ENCODE measurements at regions not wholly inside any gene's neighbourhood (a gene's known extent, or its start where the extent isn't known, plus 50 kb on each side); places are given as distances from the start of the nearest gene placed in this dataset.

DNA sequence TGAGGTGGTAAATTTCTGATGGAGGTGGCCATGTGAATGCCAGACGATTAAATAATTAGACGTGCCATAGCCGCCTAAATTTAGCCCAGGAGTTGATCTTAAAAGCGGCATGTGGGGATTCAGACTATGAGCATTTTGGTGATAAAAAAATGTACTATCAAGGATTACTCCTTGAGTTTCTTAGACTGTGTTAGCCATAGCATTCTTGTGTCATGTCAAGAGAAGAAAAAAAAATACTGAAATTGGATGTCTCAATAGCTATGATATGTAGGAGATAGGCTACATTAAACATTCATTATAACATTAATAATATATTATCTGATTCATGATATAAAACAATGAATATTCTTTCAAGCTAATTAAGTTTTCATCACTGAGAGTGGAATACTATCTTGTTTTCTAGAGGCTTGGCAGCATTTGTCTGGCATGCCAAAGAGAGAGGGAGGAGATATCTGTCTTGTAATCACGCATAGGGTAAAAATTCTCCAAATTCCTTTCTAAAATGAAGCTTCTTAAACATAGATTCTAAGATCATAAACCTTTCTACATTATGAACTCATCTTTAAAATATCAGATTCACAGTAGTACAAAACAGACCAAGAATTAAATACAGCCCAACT is 727.0 kb downstream of the C12orf50 start:
- H3K36me3 ChIP-seq (ENCODE audit: control insufficient read depth, insufficient read depth, low read length): no peaks in the 10 kb centered on the region
- H3K9me3 ChIP-seq (ENCODE audit: control insufficient read depth, low read length): no peaks in the 10 kb centered on the region
- H3K4me1 ChIP-seq (ENCODE audit: control insufficient read depth, insufficient read depth, low read length): no peaks in the 10 kb centered on the region
- no peak overlapping the region for H3K27ac ChIP-seq (ENCODE audit: insufficient read depth, low read depth, low read length, poor library complexity, severe bottlenecking)
- no peak overlapping the region for H3K4me3 ChIP-seq (ENCODE audit: insufficient read depth, low read depth, low read length)
- no peaks in the 10 kb centered on the region for H3K27me3 ChIP-seq (ENCODE audit: control insufficient read depth, insufficient read depth, low read length, poor library complexity, severe bottlenecking)
- WGBS, 2 experiments: 96% methylated on average over 4 to 5 of the region's 5 CpGs

DNA sequence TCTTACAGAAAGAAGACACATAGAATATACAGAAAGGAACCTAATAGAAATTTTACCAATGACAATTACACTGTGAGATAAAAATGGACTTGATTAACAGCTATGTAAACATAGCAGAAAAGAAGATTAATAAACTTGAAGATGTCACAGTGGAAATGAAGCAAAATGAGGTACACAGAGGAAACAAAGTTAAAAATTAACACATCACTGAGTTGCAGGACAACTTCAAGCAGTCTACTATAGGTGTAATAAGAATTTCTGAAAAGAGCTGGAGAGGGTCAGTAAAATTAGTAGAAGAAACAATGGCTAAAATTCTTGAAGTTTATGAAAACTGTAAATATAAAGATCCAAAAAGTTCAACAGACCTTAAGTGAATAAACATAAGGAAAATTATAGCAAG is 738.7 kb downstream of the C12orf50 start:
- Histone ChIP-seq H3K27me3 (ENCODE audit: control insufficient read depth, insufficient read depth, low read length, poor library complexity, severe bottlenecking) (no peaks in the 10 kb centered on the region), H3K4me3 (ENCODE audit: insufficient read depth, low read depth, low read length) (no peak overlapping the region), H3K4me1 (ENCODE audit: control insufficient read depth, insufficient read depth, low read length) (no peaks in the 10 kb centered on the region), H3K9me3 (ENCODE audit: control insufficient read depth, low read length) (no peaks in the 10 kb centered on the region), H3K36me3 (ENCODE audit: control insufficient read depth, insufficient read depth, low read length) (no peaks in the 10 kb centered on the region), H3K27ac (ENCODE audit: insufficient read depth, low read depth, low read length, poor library complexity, severe bottlenecking) (no peak overlapping the region)

DNA sequence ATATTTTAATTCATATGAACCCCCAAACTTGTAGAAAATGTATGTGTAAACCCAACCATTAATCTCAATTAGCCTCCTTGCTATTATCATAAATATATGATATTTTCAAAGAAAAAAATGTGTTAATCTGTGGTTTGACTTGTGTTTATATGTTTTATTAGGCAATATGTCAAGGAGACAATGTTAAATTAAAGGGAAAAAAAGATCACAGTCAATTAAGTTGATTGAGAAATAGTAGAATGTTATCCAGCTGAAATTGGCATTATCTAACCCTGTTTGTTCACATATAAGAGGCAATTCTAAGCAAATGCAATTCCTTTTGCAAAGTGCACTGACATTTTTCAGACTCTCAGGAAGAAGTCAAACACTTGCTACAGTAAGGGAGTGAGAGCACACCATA is 745.3 kb downstream of the C12orf50 start:
- Histone ChIP-seq H3K27me3 (ENCODE audit: control insufficient read depth, insufficient read depth, low read length, poor library complexity, severe bottlenecking) (no peaks in the 10 kb centered on the region), H3K27ac (ENCODE audit: insufficient read depth, low read depth, low read length, poor library complexity, severe bottlenecking) (no peak overlapping the region), H3K4me1 (ENCODE audit: control insufficient read depth, insufficient read depth, low read length) (no peaks in the 10 kb centered on the region), H3K36me3 (ENCODE audit: control insufficient read depth, insufficient read depth, low read length) (no peaks in the 10 kb centered on the region), H3K4me3 (ENCODE audit: insufficient read depth, low read depth, low read length) (no peak overlapping the region), H3K9me3 (ENCODE audit: control insufficient read depth, low read length) (no peaks in the 10 kb centered on the region)

DNA sequence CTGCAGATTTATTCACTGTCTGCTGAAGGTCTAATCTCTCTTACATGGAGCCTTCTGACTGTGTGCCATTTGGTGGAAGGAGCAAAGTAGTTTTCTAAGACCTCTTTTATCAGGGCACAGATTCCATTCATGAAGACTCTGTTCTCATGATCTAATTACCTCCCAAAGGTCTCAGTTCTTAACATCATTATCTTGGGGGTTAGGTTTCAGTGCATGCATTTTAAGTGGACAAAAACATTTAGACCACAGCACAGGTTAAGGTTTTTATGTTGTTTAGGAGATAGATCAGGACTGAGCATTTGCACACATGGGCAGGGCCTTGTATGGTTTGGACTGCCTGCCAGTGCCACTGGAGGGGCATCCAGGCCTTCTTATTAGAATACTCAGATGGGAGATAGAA is 746.1 kb downstream of the C12orf50 start:
- H3K27ac ChIP-seq (ENCODE audit: insufficient read depth, low read depth, low read length, poor library complexity, severe bottlenecking): no peak overlapping the region
- H3K9me3 ChIP-seq (ENCODE audit: control insufficient read depth, low read length): no peaks in the 10 kb centered on the region
- no peak overlapping the region for H3K4me3 ChIP-seq (ENCODE audit: insufficient read depth, low read depth, low read length)
- H3K27me3 ChIP-seq (ENCODE audit: control insufficient read depth, insufficient read depth, low read length, poor library complexity, severe bottlenecking): no peaks in the 10 kb centered on the region
- H3K4me1 ChIP-seq (ENCODE audit: control insufficient read depth, insufficient read depth, low read length): no peaks in the 10 kb centered on the region
- no peaks in the 10 kb centered on the region for H3K36me3 ChIP-seq (ENCODE audit: control insufficient read depth, insufficient read depth, low read length)

DNA sequence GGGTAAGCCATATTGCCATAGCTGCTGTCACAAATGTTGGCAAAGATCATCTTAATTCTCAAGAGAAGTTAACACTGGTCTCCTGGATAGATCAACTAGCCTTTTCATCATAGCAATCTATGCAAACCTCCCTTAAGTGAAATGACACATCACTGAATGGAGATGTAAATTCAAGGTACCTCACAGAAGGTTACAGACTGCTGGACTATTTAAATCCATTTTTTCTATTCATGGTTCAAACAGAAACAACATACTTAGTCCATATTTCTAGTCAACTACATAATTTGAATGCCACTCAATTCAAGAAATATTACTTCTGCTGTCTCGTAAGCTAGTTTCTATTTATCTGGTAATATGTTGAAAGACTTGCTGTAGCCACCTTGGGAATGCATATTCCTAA is 748.3 kb downstream of the C12orf50 start:
- H3K9me3 ChIP-seq (ENCODE audit: control insufficient read depth, low read length): no peaks in the 10 kb centered on the region
- no peaks in the 10 kb centered on the region for H3K4me1 ChIP-seq (ENCODE audit: control insufficient read depth, insufficient read depth, low read length)
- no peaks in the 10 kb centered on the region for H3K27me3 ChIP-seq (ENCODE audit: control insufficient read depth, insufficient read depth, low read length, poor library complexity, severe bottlenecking)
- no peak overlapping the region for H3K4me3 ChIP-seq (ENCODE audit: insufficient read depth, low read depth, low read length)
- 100% methylated on average over 1 of the region's 1 CpG for WGBS, 2 experiments
- no peaks in the 10 kb centered on the region for H3K36me3 ChIP-seq (ENCODE audit: control insufficient read depth, insufficient read depth, low read length)
- H3K27ac ChIP-seq (ENCODE audit: insufficient read depth, low read depth, low read length, poor library complexity, severe bottlenecking): no peak overlapping the region

DNA sequence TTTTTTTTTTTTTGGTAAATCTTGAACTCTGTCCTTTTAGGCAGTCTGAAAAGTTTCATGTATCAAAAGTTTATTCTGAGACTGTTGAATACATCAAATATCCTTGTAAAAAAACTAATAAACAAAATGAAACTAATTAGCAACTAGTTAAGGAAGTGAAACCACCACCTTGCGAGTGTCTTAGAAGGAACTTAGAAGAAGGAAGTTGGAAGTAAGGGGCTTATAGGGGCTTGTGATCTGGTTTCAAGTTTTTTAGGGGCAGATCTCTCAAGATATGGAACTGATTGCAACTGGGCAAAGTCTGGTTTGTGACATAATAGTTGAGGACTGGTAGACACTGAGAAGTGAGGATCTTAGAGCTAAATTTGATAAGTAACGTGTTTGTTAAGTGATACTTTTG is 748.8 kb downstream of the C12orf50 start:
- H3K9me3 ChIP-seq (ENCODE audit: control insufficient read depth, low read length): no peaks in the 10 kb centered on the region
- no peaks in the 10 kb centered on the region for H3K36me3 ChIP-seq (ENCODE audit: control insufficient read depth, insufficient read depth, low read length)
- 89 to 92% methylated on average over 2 of the region's 2 CpGs for WGBS, 2 experiments

DNA sequence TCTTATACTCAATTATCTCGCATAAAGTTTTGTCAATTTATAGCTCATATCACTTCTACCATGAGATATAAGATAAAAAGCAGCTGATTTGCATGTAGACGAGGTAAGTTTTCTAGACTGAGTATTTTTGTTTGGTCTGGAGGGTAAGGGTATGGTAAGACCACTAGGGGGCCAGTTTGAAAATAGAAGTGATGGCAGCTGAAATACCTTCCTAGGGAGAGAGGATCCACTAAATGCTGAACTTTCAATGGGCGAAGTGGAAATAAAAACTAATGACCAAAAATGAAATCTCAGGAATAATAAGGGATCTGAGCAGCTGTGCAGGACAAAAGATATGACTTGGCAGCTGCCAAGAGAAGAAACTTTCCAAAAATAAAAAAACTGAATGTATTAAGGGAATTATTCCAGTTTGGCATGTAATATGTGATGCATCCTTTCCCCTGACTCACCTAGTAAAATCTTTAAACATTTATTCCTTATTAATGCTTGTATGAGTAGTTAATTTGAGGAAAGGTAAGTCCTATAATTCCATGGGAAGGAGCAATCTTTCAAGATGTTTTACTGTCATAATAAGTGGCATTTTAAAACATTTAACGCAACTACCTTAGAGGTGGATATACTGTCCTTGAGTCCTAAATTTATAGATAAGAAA is 754.5 kb downstream of the C12orf50 start:
- Histone ChIP-seq H3K9me3 (ENCODE audit: control insufficient read depth, low read length) (no peaks in the 10 kb centered on the region), H3K4me3 (ENCODE audit: insufficient read depth, low read depth, low read length) (no peak overlapping the region), H3K27ac (ENCODE audit: insufficient read depth, low read depth, low read length, poor library complexity, severe bottlenecking) (no peak overlapping the region), H3K36me3 (ENCODE audit: control insufficient read depth, insufficient read depth, low read length) (no peaks in the 10 kb centered on the region), H3K4me1 (ENCODE audit: control insufficient read depth, insufficient read depth, low read length) (no peaks in the 10 kb centered on the region), H3K27me3 (ENCODE audit: control insufficient read depth, insufficient read depth, low read length, poor library complexity, severe bottlenecking) (no peaks in the 10 kb centered on the region)
- 71 to 72% methylated on average over 2 to 4 of the region's 4 CpGs for WGBS, 2 experiments

More for the DNA sequence above, 748.8 kb downstream of the C12orf50 start:
- H3K27me3 ChIP-seq (ENCODE audit: control insufficient read depth, insufficient read depth, low read length, poor library complexity, severe bottlenecking): no peaks in the 10 kb centered on the region
- H3K27ac ChIP-seq (ENCODE audit: insufficient read depth, low read depth, low read length, poor library complexity, severe bottlenecking): no peak overlapping the region
- no peaks in the 10 kb centered on the region for H3K4me1 ChIP-seq (ENCODE audit: control insufficient read depth, insufficient read depth, low read length)
- no peak overlapping the region for H3K4me3 ChIP-seq (ENCODE audit: insufficient read depth, low read depth, low read length)

DNA sequence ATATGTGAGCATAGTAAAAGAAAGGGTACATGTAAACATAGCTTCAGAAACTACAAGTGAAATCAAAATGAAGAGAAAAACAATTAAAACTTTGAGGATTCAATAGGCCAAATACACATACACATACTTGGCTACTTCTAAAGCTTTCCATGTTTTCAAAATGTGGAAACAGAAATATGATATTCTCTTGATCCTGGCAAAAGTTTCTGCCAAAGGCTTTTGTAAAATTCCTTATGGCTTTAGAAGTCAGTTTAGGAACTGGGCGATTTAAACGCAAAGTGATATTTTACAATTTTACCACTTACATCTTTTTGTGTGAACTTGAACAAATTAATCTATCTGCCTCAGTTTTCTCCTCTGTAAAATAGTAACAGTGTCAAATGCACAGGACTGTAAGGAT is 756.4 kb downstream of the C12orf50 start:
- WGBS, 2 experiments: 84 to 100% methylated on average over 2 of the region's 2 CpGs
- no peak overlapping the region for H3K4me3 ChIP-seq (ENCODE audit: insufficient read depth, low read depth, low read length)
- H3K27ac ChIP-seq (ENCODE audit: insufficient read depth, low read depth, low read length, poor library complexity, severe bottlenecking): no peak overlapping the region
- no peaks in the 10 kb centered on the region for H3K27me3 ChIP-seq (ENCODE audit: control insufficient read depth, insufficient read depth, low read length, poor library complexity, severe bottlenecking)
- H3K4me1 ChIP-seq (ENCODE audit: control insufficient read depth, insufficient read depth, low read length): no peaks in the 10 kb centered on the region
- H3K9me3 ChIP-seq (ENCODE audit: control insufficient read depth, low read length): no peaks in the 10 kb centered on the region
- H3K36me3 ChIP-seq (ENCODE audit: control insufficient read depth, insufficient read depth, low read length): no peaks in the 10 kb centered on the region

DNA sequence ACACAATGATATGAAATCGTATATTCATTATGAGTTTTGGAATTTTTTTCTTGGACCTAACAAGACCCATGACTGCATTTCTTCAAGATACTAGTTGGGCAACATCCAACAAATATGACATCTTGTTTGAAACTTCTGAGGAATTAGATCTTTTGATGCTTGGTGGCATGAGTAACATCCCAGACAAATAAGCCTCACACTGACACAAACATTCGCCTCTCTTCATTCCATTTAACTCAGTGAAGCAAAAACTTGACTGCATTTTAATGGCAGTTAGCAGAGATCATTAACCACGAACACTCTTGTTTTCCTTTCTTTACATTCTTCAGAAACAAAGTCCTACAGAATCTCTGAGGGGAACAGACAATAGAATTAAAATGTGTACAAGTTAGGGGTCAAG is 758.3 kb downstream of the C12orf50 start:
- Histone ChIP-seq H3K4me3 (ENCODE audit: insufficient read depth, low read depth, low read length) (no peak overlapping the region), H3K36me3 (ENCODE audit: control insufficient read depth, insufficient read depth, low read length) (no peaks in the 10 kb centered on the region), H3K4me1 (ENCODE audit: control insufficient read depth, insufficient read depth, low read length) (no peaks in the 10 kb centered on the region), H3K27me3 (ENCODE audit: control insufficient read depth, insufficient read depth, low read length, poor library complexity, severe bottlenecking) (no peaks in the 10 kb centered on the region), H3K9me3 (ENCODE audit: control insufficient read depth, low read length) (no peaks in the 10 kb centered on the region), H3K27ac (ENCODE audit: insufficient read depth, low read depth, low read length, poor library complexity, severe bottlenecking) (no peak overlapping the region)
- 92% methylated on average over 2 to 3 of the region's 3 CpGs for WGBS, 2 experiments

DNA sequence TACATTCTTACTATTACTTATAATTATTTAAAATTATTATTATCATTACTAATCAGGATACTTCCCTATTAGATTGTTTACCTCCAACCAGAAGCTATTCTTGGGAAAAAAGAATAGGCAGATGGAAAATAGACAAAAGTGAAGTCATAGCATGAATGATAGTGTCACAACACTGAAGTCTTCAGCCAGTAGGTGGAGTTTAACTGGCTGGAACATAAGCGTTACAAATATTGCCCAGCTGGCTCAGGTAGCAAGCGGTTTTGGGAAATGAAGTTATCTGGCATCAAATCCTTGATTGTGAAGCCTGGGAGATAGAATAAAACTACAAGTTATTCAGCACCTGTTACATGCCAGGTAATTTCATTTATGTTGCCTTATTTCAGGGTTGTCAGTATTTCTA is 762.9 kb downstream of the C12orf50 start:
- no peaks in the 10 kb centered on the region for H3K4me1 ChIP-seq (ENCODE audit: control insufficient read depth, insufficient read depth, low read length)
- H3K36me3 ChIP-seq (ENCODE audit: control insufficient read depth, insufficient read depth, low read length): no peaks in the 10 kb centered on the region
- H3K27me3 ChIP-seq (ENCODE audit: control insufficient read depth, insufficient read depth, low read length, poor library complexity, severe bottlenecking): no peaks in the 10 kb centered on the region
- WGBS, 2 experiments: 87 to 88% methylated on average over 2 of the region's 2 CpGs
- H3K27ac ChIP-seq (ENCODE audit: insufficient read depth, low read depth, low read length, poor library complexity, severe bottlenecking): no peak overlapping the region
- no peaks in the 10 kb centered on the region for H3K9me3 ChIP-seq (ENCODE audit: control insufficient read depth, low read length)
- H3K4me3 ChIP-seq (ENCODE audit: insufficient read depth, low read depth, low read length): no peak overlapping the region

DNA sequence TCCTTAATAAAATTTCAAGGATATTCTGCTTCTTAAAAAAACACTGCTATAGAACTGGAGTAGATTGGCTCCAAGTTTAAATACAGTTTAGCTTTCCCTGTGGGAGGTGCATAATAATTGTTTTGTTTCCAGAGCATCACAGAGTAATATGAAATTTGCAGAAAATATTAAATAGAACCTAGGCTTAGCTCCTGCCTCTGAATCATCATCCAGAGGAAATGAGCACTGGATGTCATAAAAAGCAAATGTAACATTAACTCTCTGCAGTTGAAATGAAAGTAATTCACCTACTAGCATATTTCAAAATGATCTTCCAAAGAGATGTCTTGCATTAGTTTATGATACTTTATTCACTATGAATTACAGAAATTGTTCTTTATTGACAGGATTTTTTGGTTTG is 769.8 kb downstream of the C12orf50 start:
- no peak overlapping the region for H3K27ac ChIP-seq (ENCODE audit: insufficient read depth, low read depth, low read length, poor library complexity, severe bottlenecking)
- H3K9me3 ChIP-seq (ENCODE audit: control insufficient read depth, low read length): no peaks in the 10 kb centered on the region
- H3K27me3 ChIP-seq (ENCODE audit: control insufficient read depth, insufficient read depth, low read length, poor library complexity, severe bottlenecking): no peaks in the 10 kb centered on the region
- H3K4me1 ChIP-seq (ENCODE audit: control insufficient read depth, insufficient read depth, low read length): no peaks in the 10 kb centered on the region
- H3K4me3 ChIP-seq (ENCODE audit: insufficient read depth, low read depth, low read length): no peak overlapping the region
- no peaks in the 10 kb centered on the region for H3K36me3 ChIP-seq (ENCODE audit: control insufficient read depth, insufficient read depth, low read length)

Measured in ectodermal cell (in vitro differentiated cells).